Astrocyte of the spinal cord (primary cell): ENCODE measurements at regions not wholly inside any gene's neighbourhood (a gene's known extent, or its start where the extent isn't known, plus 50 kb on each side); places are given as distances from the start of the nearest gene placed in this dataset.

Experiments used
- DNase-seq: peaks from one replicate; pipeline ENCODE4 v3.0.0; 2011; ENCODE audit warnings: low read depth, low spot score
- H3K4me3 ChIP-seq: 2 replicates; pipeline ENCODE4 v1.5.1; 2011; ENCODE audit warnings: low read depth, mild to moderate bottlenecking, low read length, moderate library complexity
- in situ Hi-C: cut with HindIII; loops from 2 replicates; pipeline ENCODE4 v1.10.0; 2017; ENCODE audit warnings: low sequenced_read_pairs
- TF ChIP-seq, protein P1 (sequence below): IDR thresholded peaks from 2 replicates; pipeline ENCODE4 v1.5.1; 2012; ENCODE audit warnings: low read depth, mild to moderate bottlenecking, low read length, inconsistent platforms

DNA sequence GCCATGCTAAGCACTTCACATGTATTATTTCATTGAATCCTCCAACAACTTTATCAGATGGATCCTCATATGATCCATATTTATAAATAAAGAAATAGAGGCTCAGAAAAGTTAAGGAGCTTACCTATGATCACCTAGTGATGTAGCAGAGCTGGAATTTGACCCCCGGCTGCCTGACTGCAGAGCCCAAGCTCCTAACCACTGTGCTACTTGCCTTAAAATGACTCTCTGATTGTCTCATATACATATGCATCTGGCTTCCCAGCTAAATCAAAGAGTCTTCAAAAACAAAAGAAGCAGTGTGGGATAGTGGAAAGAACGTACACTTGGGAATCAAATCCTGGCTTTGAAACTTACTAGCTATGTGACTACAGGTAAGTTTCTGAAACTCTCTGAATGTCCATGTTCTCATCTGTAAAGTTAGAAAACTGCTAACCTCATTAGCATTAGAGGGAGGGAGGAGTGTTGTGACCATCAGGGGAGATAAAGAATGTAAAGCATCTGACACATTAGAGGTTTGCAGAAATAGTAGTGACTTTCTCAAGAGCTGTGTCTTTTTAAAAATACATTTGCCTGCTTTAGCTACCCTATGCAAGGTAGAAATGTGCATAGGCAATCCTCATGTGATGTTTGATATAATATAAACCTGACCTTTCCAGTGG is 67.2 kb upstream of the BARHL2 start:
- no peak overlapping the region for H3K4me3 ChIP-seq
- in situ Hi-C loops: no loop called here
- DNase-seq: no peak
- TF ChIP-seq, protein P1, sequence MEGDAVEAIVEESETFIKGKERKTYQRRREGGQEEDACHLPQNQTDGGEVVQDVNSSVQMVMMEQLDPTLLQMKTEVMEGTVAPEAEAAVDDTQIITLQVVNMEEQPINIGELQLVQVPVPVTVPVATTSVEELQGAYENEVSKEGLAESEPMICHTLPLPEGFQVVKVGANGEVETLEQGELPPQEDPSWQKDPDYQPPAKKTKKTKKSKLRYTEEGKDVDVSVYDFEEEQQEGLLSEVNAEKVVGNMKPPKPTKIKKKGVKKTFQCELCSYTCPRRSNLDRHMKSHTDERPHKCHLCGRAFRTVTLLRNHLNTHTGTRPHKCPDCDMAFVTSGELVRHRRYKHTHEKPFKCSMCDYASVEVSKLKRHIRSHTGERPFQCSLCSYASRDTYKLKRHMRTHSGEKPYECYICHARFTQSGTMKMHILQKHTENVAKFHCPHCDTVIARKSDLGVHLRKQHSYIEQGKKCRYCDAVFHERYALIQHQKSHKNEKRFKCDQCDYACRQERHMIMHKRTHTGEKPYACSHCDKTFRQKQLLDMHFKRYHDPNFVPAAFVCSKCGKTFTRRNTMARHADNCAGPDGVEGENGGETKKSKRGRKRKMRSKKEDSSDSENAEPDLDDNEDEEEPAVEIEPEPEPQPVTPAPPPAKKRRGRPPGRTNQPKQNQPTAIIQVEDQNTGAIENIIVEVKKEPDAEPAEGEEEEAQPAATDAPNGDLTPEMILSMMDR: no peak

DNA sequence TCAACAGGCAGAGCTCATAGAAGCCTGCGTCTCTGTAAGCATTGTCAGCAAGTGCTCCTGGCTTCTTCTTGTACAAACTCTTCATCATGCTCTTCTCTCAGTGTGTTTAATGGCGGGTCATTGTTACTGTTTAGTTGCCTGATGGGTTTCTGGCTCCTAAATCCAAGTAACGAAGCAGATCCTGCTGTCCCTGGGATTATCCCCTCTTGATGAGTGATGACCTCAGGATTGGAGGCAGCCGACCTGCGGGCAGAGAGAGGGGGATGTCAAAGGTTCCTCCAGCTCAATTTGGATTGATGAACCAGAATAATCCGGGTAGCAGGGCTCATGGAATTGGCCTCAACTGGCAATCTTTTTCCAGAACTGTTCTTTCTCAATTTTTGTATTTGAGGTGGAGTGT is 66.1 kb upstream of the BARHL2 start:
- no peak overlapping the region for H3K4me3 ChIP-seq
- TF ChIP-seq, protein P1: no peak
- DNase-seq: no peak
- in situ Hi-C loops: no loop called here

- TF ChIP-seq, protein P1: no peak
- DNase-seq: no peak
- in situ Hi-C loops: no loop called here
These were observed 64.9 kb upstream of the BARHL2 start for GRCh38 chr1:90782046-90782445.

GRCh38 chr1:90781534-90781933 is 64.4 kb upstream of the BARHL2 start:
- no peak overlapping the region for H3K4me3 ChIP-seq
- DNase-seq: no peak
- in situ Hi-C loops: no loop called here
- TF ChIP-seq, protein P1: no peak

More at GRCh38 chr1:90782046-90782445, 64.9 kb upstream of the BARHL2 start:
- H3K4me3 ChIP-seq: no peak overlapping the region

GRCh38 chr1:90780981-90781380 is 63.9 kb upstream of the BARHL2 start:
- TF ChIP-seq, protein P1: no peak
- H3K4me3 ChIP-seq: no peak overlapping the region
- no peak for DNase-seq
- in situ Hi-C loops: no loop called here

DNA sequence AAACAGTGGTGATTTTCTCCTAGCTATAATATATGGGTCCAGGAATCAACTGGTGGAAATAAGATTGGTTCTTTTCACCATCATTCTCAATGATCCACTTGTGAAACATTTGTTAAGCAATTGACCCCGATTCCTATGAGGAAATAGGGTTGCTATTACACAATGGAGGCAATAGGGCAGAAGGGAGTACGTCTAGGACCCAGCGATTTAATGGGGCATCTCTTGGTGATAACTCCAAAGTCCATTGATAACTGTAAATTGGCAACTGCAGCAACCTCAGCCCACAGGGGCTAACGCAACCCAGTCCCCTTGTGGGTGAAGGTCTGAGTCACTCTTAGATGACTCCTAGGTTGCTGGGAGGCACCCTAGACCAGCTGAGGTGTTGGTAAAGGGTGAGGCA is 62.5 kb upstream of the BARHL2 start:
- in situ Hi-C loops: no loop called here
- TF ChIP-seq, protein P1: no peak
- H3K4me3 ChIP-seq: no peak overlapping the region
- DNase-seq: no peak
